HG03039 (cell line): ENCODE measurements at regions not wholly inside any gene's neighbourhood (a gene's known extent, or its start where the extent isn't known, plus 50 kb on each side); places are given as distances from the start of the nearest gene placed in this dataset.
"Not testable (repeated sequence)": the region's sequence is repeated elsewhere in the genome, so short reads cannot be mapped to it uniquely, and the experiment has no call there.

Experiments
- ATAC-seq: cut with Tn5 transposase; IDR thresholded peaks from one replicate; pipeline ENCODE4 v1.9.1; 2021; ENCODE audit warnings: mild to moderate bottlenecking, moderate library complexity; ENCODE audit not compliant: unreplicated experiment

DNA sequence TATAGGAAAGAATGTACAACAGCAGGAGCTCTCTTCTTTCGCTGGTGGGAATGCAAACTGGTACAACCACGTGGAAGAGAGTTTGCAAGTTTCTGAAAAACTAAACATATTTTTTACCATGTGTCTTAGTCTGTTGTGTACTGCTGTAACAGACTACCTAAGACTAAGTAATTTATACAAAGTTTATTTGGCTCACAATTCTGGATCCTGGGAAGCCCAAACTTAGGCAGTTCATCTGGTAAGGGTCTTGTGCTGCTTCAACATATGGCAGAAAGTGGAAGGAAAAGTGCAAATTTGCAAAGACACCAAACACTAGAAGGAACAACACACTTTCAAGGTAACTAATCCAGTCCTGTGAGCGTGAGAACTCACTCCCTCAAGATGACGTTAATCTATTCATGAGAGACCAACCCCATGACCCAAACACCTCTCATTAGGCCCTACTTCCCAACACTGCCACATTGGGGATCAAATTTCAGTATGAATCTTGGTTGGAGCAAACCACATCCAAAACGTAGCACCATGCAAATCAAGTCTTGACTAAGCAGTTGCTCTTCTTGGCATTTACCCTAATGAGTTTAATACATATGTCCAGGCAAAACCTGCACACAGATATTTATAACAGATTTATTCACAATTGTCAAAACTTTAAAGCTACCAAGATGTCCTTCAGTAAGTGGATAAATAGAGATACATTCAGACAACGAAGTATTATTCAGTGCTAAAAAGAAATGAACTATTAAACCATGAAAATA lies 481.9 kb upstream of the FOXG1 start:
- ATAC-seq, result no peak

DNA sequence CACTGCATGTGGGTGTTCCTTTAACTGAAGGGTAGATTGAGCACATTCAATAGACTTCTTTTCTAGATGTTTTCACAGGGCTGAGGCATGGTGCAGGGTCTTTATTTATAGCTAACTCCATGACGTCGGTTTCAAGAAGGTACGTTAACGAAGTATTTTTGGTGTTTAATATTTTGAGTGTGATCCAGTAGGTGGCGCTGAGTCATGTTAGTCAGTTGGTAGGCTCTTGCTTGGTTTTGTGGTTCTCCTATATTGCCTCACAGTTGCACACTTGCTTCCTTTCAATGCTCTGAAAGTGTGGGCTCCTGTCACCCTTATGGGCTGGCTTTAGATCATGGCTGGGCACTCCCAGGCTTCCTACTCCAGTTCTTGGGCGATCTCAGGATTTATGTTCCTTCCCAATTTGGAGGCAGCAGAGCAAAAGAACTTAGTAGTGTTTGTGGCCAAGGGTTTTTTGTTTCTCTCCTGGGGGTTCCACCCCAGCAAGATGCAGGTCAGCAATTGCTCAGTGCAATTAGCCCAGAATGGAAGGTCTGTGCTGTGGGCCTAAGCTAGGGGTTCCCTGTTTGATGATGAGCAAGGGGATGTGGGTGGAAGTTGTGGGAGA lies 471.6 kb upstream of the FOXG1 start:
- ATAC-seq, result no peak

- no peak for ATAC-seq
These were observed 469.0 kb upstream of the FOXG1 start for GRCh38 chr14:28297559-28297958.

DNA sequence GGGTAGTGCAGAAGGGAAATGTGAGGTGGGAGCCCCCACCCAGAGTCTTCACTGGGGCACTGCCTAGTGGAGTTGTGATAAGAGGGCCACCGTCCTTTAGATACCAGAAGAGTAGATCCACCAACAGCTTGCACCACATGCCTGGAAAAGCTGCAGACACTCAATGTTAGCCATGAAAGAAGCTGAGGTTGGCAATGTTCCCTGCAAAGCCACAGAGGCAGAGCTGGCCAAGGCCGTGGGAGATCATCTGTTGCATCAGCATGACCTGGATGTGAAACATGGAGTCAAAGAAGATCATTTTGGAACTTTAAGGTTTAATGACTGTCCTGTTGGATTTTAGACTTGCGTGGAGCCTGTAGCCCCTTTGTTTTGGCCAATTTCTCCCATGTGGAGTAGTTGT lies 468.4 kb upstream of the FOXG1 start:
- no peak for ATAC-seq

DNA sequence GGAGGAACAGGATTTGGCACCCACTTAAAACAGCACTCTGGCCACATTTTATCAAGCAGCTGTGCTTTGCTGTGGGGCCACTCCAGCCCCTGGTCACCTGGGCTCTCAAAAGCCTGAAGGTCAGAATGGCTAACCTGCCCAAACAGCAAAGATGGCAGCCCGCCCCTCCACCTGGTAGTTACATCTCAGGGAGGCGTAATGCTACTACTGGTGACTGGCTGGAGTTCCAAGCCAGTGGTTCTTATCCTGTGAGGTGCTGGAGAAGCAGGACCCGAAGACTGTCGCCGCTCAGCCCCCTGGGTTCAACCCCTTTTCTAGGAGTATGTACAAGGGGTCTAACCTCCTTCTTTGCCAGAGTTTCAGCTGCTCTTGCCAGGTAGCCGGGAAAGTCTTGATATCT lies 467.4 kb upstream of the FOXG1 start:
- no peak for ATAC-seq

- no peak for ATAC-seq
These were observed 466.2 kb upstream of the FOXG1 start for GRCh38 chr14:28300356-28300755.

- ATAC-seq, result no peak
These were observed 465.4 kb upstream of the FOXG1 start for GRCh38 chr14:28301179-28301578.

- no peak for ATAC-seq
These were observed 463.3 kb upstream of the FOXG1 start for GRCh38 chr14:28303248-28303647.

DNA sequence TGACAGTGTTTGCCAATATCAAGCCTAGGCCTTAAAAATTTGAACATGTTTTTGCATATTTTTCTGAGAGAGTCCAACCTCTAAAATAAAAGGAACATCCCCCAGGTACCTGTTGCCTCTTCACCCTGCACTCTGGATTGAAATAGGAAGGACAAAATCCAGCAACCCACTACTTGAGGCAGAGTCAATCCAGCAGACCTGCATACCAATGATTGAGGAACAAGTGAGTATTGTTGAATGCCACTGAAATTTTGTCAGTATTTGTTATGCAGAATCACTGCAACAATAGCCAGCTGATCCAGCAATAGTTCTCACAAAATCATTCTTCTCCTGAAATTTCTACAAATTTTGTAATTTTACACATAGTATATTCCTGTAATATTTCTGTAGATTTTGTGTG lies 460.6 kb upstream of the FOXG1 start:
- ATAC-seq, result no peak

GRCh38 chr14:28307506-28307905 lies 459.1 kb upstream of the FOXG1 start:
- ATAC-seq, result no peak

GRCh38 chr14:28308734-28309133 lies 457.9 kb upstream of the FOXG1 start:
- no peak for ATAC-seq

DNA sequence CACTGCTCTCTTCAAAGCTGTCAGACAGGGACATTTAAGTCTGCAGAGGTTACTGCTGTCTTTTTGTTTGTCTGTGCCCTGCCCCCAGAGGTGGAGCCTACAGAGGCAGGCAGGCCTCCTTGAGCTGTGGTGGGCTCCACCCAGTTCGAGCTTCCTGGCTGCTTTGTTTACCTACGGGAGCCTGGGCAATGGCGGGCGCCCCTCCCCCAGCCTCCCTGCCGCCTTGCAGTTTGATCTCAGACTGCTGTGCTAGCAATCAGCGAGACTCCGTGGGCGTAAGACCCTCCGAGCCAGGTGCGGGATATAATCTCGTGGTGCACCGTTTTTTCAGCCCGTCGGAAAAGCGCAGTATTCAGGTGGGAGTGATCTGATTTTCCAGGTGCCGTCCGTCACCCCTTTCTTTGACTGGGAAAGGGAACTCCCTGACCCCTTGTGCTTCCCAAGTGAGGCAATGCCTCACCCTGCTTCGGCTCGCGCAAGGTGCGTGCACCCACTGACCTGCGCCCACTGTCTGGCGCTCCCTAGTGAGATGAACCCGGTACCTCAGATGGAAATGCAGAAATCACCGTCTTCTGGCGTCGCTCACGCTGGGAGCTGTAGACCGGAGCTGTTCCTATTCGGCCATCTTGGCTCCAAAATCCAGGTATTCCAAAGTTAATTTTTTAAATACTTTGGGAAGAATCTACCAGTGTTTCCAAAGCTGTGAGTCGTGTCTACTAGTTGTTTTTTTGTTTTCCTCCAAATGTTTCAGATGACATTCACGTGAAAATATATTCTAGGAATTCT lies 448.5 kb upstream of the FOXG1 start:
- not testable (repeated sequence) for ATAC-seq

- ATAC-seq, result no peak
These were observed 444.9 kb upstream of the FOXG1 start for GRCh38 chr14:28321475-28322244.

GRCh38 chr14:28323366-28323765 lies 443.2 kb upstream of the FOXG1 start:
- no peak for ATAC-seq

GRCh38 chr14:28323951-28324741 lies 442.4 kb upstream of the FOXG1 start:
- ATAC-seq, result no peak

GRCh38 chr14:28340816-28341215 lies 425.8 kb upstream of the FOXG1 start:
- no peak for ATAC-seq

GRCh38 chr14:28344381-28344780 lies 422.2 kb upstream of the FOXG1 start:
- no peak for ATAC-seq

- no peak for ATAC-seq
These were observed 417.8 kb upstream of the FOXG1 start for GRCh38 chr14:28348797-28349196.

DNA sequence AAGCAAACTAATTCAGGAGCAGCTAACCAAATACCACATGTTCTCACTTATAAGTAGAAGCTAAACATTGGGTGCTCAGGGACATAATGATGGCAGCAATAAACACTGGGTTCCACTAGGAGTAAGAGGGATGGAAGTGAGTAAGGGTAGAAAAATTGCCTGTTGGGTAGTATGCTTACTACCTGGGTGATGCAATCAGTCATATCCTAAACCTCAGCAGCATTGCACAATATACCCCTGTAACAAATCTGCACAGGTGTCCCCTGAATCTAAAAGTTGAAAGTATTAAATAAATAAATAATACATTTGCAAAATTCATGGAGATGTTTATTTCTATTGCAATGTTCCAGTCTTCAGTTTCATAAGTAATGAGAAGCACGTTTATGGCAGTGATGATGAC lies 409.8 kb upstream of the FOXG1 start:
- ATAC-seq, result no peak

- no peak for ATAC-seq
These were observed 405.1 kb upstream of the FOXG1 start for GRCh38 chr14:28361486-28361885.
